ENCODE measurements at regions not wholly inside any gene's neighbourhood (a gene's known extent, or its start where the extent isn't known, plus 50 kb on each side); places are given as distances from the start of the nearest gene placed in this dataset.

GRCh38 chr6:91155129-91155785, 568.4 kb upstream of the MAP3K7 start:
- DNase-seq (ENCODE audit: low spot score): no peak
- in situ Hi-C loops (cut with MboI; ENCODE audit: low sequenced_read_pairs, unreplicated experiment): no loop called here
- TF ChIP-seq, protein P1, sequence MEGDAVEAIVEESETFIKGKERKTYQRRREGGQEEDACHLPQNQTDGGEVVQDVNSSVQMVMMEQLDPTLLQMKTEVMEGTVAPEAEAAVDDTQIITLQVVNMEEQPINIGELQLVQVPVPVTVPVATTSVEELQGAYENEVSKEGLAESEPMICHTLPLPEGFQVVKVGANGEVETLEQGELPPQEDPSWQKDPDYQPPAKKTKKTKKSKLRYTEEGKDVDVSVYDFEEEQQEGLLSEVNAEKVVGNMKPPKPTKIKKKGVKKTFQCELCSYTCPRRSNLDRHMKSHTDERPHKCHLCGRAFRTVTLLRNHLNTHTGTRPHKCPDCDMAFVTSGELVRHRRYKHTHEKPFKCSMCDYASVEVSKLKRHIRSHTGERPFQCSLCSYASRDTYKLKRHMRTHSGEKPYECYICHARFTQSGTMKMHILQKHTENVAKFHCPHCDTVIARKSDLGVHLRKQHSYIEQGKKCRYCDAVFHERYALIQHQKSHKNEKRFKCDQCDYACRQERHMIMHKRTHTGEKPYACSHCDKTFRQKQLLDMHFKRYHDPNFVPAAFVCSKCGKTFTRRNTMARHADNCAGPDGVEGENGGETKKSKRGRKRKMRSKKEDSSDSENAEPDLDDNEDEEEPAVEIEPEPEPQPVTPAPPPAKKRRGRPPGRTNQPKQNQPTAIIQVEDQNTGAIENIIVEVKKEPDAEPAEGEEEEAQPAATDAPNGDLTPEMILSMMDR (IDR thresholded peaks at IDR 0.05; ENCODE audit: borderline replicate concordance, control extremely low read depth, extremely low read depth, insufficient read depth, missing control alignments): no peak

- TF ChIP-seq, protein P1 (IDR thresholded peaks at IDR 0.05; ENCODE audit: borderline replicate concordance, control extremely low read depth, extremely low read depth, insufficient read depth, missing control alignments): no peak
- in situ Hi-C loops (cut with MboI; ENCODE audit: low sequenced_read_pairs, unreplicated experiment): no loop called here
- DNase-seq (ENCODE audit: low spot score): no peak
Observed at GRCh38 chr6:91152824-91153223, 566.0 kb upstream of the MAP3K7 start.

DNA sequence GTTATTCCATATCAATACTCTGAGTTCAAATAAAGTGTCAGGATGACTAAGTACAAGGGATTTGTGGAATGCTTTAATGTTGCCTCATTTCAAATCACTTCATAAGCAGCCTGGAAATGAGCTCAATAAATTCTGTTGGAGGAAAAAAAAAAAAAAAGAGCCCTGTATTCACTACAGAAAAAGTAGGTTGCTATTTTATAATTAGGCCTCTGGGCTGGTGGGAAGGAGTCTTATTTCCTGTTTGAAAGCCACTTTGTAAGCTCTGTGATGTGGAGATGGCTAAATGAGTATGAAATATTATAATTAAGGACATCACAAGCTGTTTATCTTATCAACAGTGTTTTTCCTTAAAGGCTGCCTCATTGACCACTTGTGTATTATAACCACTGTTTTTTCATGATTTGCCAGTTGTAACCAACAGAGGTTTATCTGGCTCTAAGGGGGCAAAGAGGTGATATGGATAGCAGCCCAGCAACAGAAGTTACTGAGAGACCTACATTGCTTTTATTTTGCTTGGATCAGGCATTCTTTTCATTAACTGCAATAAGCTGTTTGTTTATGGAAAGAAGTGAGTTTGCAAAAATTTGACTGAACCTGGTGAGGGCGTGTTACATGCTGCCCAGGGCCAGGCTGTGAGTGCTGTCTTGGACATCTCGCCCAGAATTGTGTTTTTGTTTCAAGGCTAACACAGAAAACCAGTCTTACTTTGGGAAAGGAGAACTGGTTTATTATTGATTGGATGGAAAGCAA, 563.3 kb upstream of the MAP3K7 start:
- in situ Hi-C loops (cut with MboI; ENCODE audit: low sequenced_read_pairs, unreplicated experiment): no loop called here
- TF ChIP-seq, protein P1 (IDR thresholded peaks at IDR 0.05; ENCODE audit: borderline replicate concordance, control extremely low read depth, extremely low read depth, insufficient read depth, missing control alignments): no peak
- DNase-seq (ENCODE audit: low spot score): no peak

GRCh38 chr6:91149246-91149955, 562.5 kb upstream of the MAP3K7 start:
- TF ChIP-seq, protein P1 (IDR thresholded peaks at IDR 0.05; ENCODE audit: borderline replicate concordance, control extremely low read depth, extremely low read depth, insufficient read depth, missing control alignments): no peak
- DNase-seq (ENCODE audit: low spot score): no peak
- in situ Hi-C loops (cut with MboI; ENCODE audit: low sequenced_read_pairs, unreplicated experiment): no loop called here

GRCh38 chr6:91144126-91144525, 557.3 kb upstream of the MAP3K7 start:
- TF ChIP-seq, protein P1 (IDR thresholded peaks at IDR 0.05; ENCODE audit: borderline replicate concordance, control extremely low read depth, extremely low read depth, insufficient read depth, missing control alignments): no peak
- in situ Hi-C loops (cut with MboI; ENCODE audit: low sequenced_read_pairs, unreplicated experiment): no loop called here
- DNase-seq (ENCODE audit: low spot score): no peak

DNA sequence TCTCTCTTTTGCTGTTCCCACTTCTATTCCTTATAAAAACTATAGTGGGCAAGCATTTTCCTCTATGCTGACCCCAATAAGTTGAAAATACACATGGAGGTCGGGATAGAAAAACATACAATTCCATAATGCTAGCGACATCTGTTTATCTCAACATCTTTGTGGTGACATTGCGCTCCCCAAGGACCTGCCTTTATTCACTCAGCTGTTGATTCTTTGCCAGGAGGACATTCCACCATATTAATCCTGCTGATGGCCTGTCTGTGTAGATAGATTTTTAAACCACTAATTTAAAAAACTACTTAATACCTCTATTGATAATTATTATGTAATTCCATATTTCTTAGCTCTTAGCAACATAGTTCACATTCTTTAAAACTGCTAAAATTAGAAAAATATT, 555.3 kb upstream of the MAP3K7 start:
- no peak for DNase-seq (ENCODE audit: low spot score)
- in situ Hi-C loops (cut with MboI; ENCODE audit: low sequenced_read_pairs, unreplicated experiment): no loop called here
- TF ChIP-seq, protein P1 (IDR thresholded peaks at IDR 0.05; ENCODE audit: borderline replicate concordance, control extremely low read depth, extremely low read depth, insufficient read depth, missing control alignments): no peak

Data from GM13976 (cell line).